Uterus (tissue), 3 donors: ENCODE measurements at regions not wholly inside any gene's neighbourhood (a gene's known extent, or its start where the extent isn't known, plus 50 kb on each side); places are given as distances from the start of the nearest gene placed in this dataset.

Experiments
- DNase-seq, 2 donors: peaks; one replicate each; pipeline ENCODE4 v3.0.0-alpha.2; 2019 to 2020
- H3K27ac ChIP-seq, 2 donors: fragments of 200-600 bp; sonication (generic); 1 replicate in 1 of 2; 2 replicates in 1 of 2; pipeline ENCODE4 v1.5.1; 2016 to 2018
- H3K27me3 ChIP-seq, 2 donors: fragments of 200-600 bp; sonication (generic); one replicate each; pipeline ENCODE4 v1.5.1; 2018 to 2019; ENCODE audit warnings: control low read depth in 1 of 2
- H3K36me3 ChIP-seq, 2 donors: fragments of 200-600 bp; sonication (generic); one replicate each; pipeline ENCODE4 v1.5.1; 2019; ENCODE audit warnings: control low read depth in 1 of 2
- H3K4me1 ChIP-seq, 2 donors: fragments of 200-600 bp; sonication (generic); one replicate each; pipeline ENCODE4 v1.5.1; 2018 to 2019; ENCODE audit warnings: control low read depth in 1 of 2
- H3K4me3 ChIP-seq, 2 donors: fragments of 200-600 bp; sonication (generic); 1 replicate in 1 of 2; 2 replicates in 1 of 2; pipeline ENCODE4 v1.5.1; 2018 to 2019; ENCODE audit warnings: mild to moderate bottlenecking in 1 of 2
- H3K9me3 ChIP-seq, 2 donors: fragments of 200-600 bp; sonication (generic); one replicate each; pipeline ENCODE4 v1.5.1; 2019; ENCODE audit warnings: control low read depth in 1 of 2
- POLR2A ChIP-seq, 2 donors: fragments of 450-650 bp; IDR thresholded peaks; one replicate each; pipeline ENCODE4 v1.6.1; 2016; ENCODE audit warnings: antibody characterized with exemption in 2 of 2, mild to moderate bottlenecking in 1 of 2, moderate library complexity in 1 of 2
- intact Hi-C: fragments of 100-400 bp; cut with DNase I; formaldehyde crosslinking; loops from one replicate; pipeline ENCODE4 v1.15.1; 2023; ENCODE audit warnings: low total_unique reads
- TF ChIP-seq, protein P1 (sequence below), 4 experiments: fragments of 200-600 bp in 2 of 4; fragments of 450-650 bp in 2 of 4; sonication (generic) in 2 of 4; IDR thresholded peaks; one replicate each; pipeline ENCODE4 v1.5.1; 2016 to 2019; ENCODE audit warnings: antibody characterized with exemption in 4 of 4, mild to moderate bottlenecking in 2 of 4, moderate library complexity in 1 of 4
- donor health status: DM: yes; HTN: yes; CAD: no.

DNA sequence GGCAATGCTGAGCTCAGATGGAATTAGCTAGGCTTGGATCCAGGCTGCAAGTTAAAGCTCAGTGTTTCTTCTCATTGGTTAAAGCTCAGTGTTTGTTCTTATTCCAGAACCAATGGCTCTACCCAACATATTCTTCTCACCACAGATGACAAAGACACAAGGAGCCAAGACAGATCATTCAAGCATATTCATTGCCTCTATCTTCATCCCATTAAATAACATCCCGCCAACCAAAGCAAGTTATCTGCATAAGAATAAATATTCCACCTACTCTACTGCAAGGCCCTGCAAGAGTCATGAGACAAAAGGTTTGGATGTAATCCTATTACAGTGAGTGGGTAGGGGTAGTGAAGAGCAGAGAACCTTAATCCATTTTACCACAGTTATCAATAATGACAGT is 766.5 kb downstream of the C4orf33 start:
- H3K27me3 ChIP-seq, result no peaks in the 10 kb centered on the region
- no peaks in the 10 kb centered on the region for H3K4me1 ChIP-seq
- H3K36me3 ChIP-seq, result no peaks in the 10 kb centered on the region
- no peaks in the 10 kb centered on the region for H3K9me3 ChIP-seq
- TF ChIP-seq POLR2A (IDR thresholded peaks at IDR 0.05), result no peak
- TF ChIP-seq, protein P1, sequence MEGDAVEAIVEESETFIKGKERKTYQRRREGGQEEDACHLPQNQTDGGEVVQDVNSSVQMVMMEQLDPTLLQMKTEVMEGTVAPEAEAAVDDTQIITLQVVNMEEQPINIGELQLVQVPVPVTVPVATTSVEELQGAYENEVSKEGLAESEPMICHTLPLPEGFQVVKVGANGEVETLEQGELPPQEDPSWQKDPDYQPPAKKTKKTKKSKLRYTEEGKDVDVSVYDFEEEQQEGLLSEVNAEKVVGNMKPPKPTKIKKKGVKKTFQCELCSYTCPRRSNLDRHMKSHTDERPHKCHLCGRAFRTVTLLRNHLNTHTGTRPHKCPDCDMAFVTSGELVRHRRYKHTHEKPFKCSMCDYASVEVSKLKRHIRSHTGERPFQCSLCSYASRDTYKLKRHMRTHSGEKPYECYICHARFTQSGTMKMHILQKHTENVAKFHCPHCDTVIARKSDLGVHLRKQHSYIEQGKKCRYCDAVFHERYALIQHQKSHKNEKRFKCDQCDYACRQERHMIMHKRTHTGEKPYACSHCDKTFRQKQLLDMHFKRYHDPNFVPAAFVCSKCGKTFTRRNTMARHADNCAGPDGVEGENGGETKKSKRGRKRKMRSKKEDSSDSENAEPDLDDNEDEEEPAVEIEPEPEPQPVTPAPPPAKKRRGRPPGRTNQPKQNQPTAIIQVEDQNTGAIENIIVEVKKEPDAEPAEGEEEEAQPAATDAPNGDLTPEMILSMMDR (IDR thresholded peaks at IDR 0.05), result no peak
- H3K27ac ChIP-seq, result no peak overlapping the region
- intact Hi-C loops, result no loop called here
- DNase-seq, result no peak
- no peak overlapping the region for H3K4me3 ChIP-seq

DNA sequence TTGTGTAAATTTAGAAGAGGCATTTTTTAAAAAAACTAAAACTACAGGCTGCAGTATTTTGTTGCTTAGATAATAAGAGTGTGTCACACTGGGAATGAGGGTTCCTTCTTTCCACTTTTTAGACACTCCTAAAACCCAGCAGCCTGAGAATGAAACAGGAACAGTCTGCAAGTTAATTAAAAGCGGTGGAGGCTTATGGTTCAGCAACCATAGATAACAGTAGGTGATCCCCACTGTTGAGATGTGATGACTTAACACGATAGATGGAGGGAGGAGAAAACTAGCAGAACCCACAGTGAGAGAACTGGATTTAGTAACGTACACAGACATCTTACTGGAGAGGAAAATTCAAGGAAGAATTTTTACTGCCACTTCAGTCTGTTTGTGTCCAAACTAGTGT is 767.3 kb downstream of the C4orf33 start:
- Histone ChIP-seq H3K4me3 (no peak overlapping the region), H3K27ac (no peak overlapping the region), H3K36me3 (no peaks in the 10 kb centered on the region), H3K9me3 (no peaks in the 10 kb centered on the region), H3K27me3 (no peaks in the 10 kb centered on the region), H3K4me1 (no peaks in the 10 kb centered on the region)
- DNase-seq, result no peak
- intact Hi-C loops, result no loop called here
- TF ChIP-seq, protein P1 (IDR thresholded peaks at IDR 0.05), result no peak
- TF ChIP-seq POLR2A (IDR thresholded peaks at IDR 0.05), result no peak

DNA sequence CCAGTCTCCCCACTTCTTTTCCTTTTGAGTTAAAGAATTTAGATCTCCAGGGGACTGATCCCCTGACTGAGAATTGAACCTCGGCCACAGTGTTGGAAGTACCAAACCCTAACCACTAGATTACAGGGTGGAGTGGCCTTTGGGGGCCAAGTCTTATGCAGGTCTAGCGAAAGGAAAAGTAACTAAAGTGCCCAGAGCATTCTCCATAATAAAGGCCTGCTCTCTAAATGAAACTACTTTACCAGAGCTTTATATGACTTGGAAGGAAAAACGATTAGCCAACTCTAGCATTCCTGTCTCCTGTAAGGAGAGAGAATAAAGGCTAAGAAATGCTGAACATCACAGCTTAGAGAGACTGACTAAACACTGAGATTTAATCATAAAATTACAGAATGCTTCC is 788.0 kb downstream of the C4orf33 start:
- intact Hi-C loops, result no loop called here
- Histone ChIP-seq H3K4me3 (no peak overlapping the region), H3K4me1 (no peaks in the 10 kb centered on the region), H3K27ac (no peak overlapping the region), H3K9me3 (no peaks in the 10 kb centered on the region), H3K27me3 (no peaks in the 10 kb centered on the region), H3K36me3 (no peaks in the 10 kb centered on the region)
- TF ChIP-seq POLR2A (IDR thresholded peaks at IDR 0.05), result no peak
- TF ChIP-seq, protein P1 (IDR thresholded peaks at IDR 0.05), result no peak
- no peak for DNase-seq

- no peaks in the 10 kb centered on the region for H3K4me1 ChIP-seq
- TF ChIP-seq, protein P1 (IDR thresholded peaks at IDR 0.05), result no peak
- no peaks in the 10 kb centered on the region for H3K36me3 ChIP-seq
- H3K4me3 ChIP-seq, result no peak overlapping the region
- no peak for DNase-seq
- intact Hi-C loops, result no loop called here
- H3K27ac ChIP-seq, result no peak overlapping the region
- no peaks in the 10 kb centered on the region for H3K9me3 ChIP-seq
- no peaks in the 10 kb centered on the region for H3K27me3 ChIP-seq
Measured at GRCh38 chr4:129897111-129897510, 801.2 kb downstream of the C4orf33 start.

DNA sequence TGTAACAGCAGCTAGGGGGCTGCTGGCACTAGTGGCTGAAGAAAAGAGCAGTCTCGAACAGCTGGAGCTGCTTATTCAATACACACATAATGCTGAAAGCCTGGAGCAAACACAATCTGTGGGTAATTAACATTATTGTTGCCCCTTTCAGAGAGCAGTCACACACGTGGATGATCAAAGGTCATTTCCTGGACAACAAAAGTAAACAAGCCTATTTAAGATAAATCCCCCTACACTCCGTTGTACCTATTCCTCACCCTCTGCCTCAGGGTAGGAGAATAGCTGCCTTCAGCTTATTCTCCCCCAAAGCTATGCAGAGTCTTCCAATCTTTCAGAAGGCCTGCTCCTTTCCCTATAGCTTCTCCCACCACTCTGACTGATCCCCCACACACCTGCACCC is 803.9 kb downstream of the C4orf33 start:
- H3K4me3 ChIP-seq, result no peak overlapping the region
- H3K27ac ChIP-seq, result no peak overlapping the region
- H3K4me1 ChIP-seq, result no peaks in the 10 kb centered on the region
- no peaks in the 10 kb centered on the region for H3K9me3 ChIP-seq
- no peaks in the 10 kb centered on the region for H3K36me3 ChIP-seq
- no peak for TF ChIP-seq POLR2A (IDR thresholded peaks at IDR 0.05)
- TF ChIP-seq, protein P1 (IDR thresholded peaks at IDR 0.05), result no peak
- intact Hi-C loops, result no loop called here
- H3K27me3 ChIP-seq, result no peaks in the 10 kb centered on the region
- no peak for DNase-seq
